OCI-LY1 (cell line): ENCODE measurements at regions not wholly inside any gene's neighbourhood (a gene's known extent, or its start where the extent isn't known, plus 50 kb on each side); places are given as distances from the start of the nearest gene placed in this dataset.

Experiments
- H2AFZ ChIP-seq: fragments of 200-600 bp; sonication (generic), shearing (Covaris generic); 2 replicates; pipeline ENCODE4 v1.6.0; 2014; ENCODE audit warnings: antibody characterized with exemption, mild to moderate bottlenecking, low read length
- H3F3A ChIP-seq: fragments of 200-600 bp; sonication (generic), shearing (Covaris generic); 2 replicates; pipeline ENCODE4 v1.6.0; 2014; ENCODE audit warnings: mild to moderate bottlenecking, antibody characterized with exemption, low read length, moderate library complexity; ENCODE audit not compliant: insufficient read depth
- H3K27ac ChIP-seq: fragments of 200-600 bp; sonication (generic); 2 replicates; pipeline ENCODE4 v1.5.1; 2014; ENCODE audit warnings: low read length, mixed run types, mild to moderate bottlenecking, low read depth; ENCODE audit not compliant: poor library complexity, severe bottlenecking
- H3K27me3 ChIP-seq: fragments of 200-600 bp; sonication (generic); 2 replicates; pipeline ENCODE4 v1.6.0; 2014; ENCODE audit warnings: antibody characterized with exemption, mild to moderate bottlenecking, low read length, moderate library complexity; ENCODE audit not compliant: insufficient read depth
- H3K36me3 ChIP-seq: fragments of 200-600 bp; sonication (generic); 2 replicates; pipeline ENCODE4 v1.6.1; 2014; ENCODE audit warnings: mild to moderate bottlenecking, antibody characterized with exemption, low read length, moderate library complexity, mixed read lengths; ENCODE audit not compliant: insufficient read depth
- H3K4me1 ChIP-seq: fragments of 200-600 bp; sonication (generic); 2 replicates; pipeline ENCODE4 v1.5.1; 2014; ENCODE audit warnings: mild to moderate bottlenecking, low read length, moderate library complexity; ENCODE audit not compliant: insufficient read depth, severe bottlenecking
- H3K4me2 ChIP-seq: fragments of 200-600 bp; sonication (generic), shearing (Covaris generic); 2 replicates; pipeline ENCODE4 v1.6.1; 2014; ENCODE audit warnings: low read length
- H3K4me3 ChIP-seq: fragments of 200-600 bp; sonication (generic); 2 replicates; pipeline ENCODE4 v1.5.1; 2014; ENCODE audit warnings: low read length, low read depth, mild to moderate bottlenecking, mixed read lengths; ENCODE audit not compliant: poor library complexity, severe bottlenecking
- H3K79me2 ChIP-seq: fragments of 200-600 bp; shearing (Covaris generic); 2 replicates; pipeline ENCODE4 v1.6.1; 2016; ENCODE audit warnings: mixed run types, low read length, mixed read lengths; ENCODE audit not compliant: insufficient read depth
- H3K9ac ChIP-seq: fragments of 200-600 bp; sonication (generic), shearing (Covaris generic); 2 replicates; pipeline ENCODE4 v1.6.1; 2014; ENCODE audit warnings: mild to moderate bottlenecking, low read length, mixed read lengths
- H3K9me2 ChIP-seq: fragments of 200-600 bp; sonication (generic), shearing (Covaris generic); 2 replicates; pipeline ENCODE4 v1.6.1; 2014; ENCODE audit warnings: low read depth, mild to moderate bottlenecking, low read length, mixed read lengths
- H3K9me3 ChIP-seq: fragments of 200-600 bp; shearing (Covaris generic); 2 replicates; pipeline ENCODE4 v1.6.1; 2014; ENCODE audit warnings: low read length, mixed read lengths
- H4K20me1 ChIP-seq: fragments of 200-600 bp; sonication (generic), shearing (Covaris generic); 2 replicates; pipeline ENCODE4 v1.6.0; 2016; ENCODE audit warnings: mild to moderate bottlenecking, low read length; ENCODE audit not compliant: insufficient read depth
- EZH2 ChIP-seq: fragments of 200-600 bp; sonication (generic), shearing (Covaris generic); IDR thresholded peaks from 2 replicates; pipeline ENCODE4 v1.8.0; 2017; ENCODE audit warnings: borderline replicate concordance, mixed run types, mild to moderate bottlenecking, antibody characterized with exemption, low read length, moderate library complexity, mixed read lengths
- TF ChIP-seq, protein P1 (sequence below): fragments of 200-600 bp; sonication (generic), shearing (Covaris generic); IDR thresholded peaks from 2 replicates; pipeline ENCODE4 v1.5.1; 2017; ENCODE audit warnings: mild to moderate bottlenecking, antibody characterized with exemption, low read length, moderate library complexity, mixed read lengths

DNA sequence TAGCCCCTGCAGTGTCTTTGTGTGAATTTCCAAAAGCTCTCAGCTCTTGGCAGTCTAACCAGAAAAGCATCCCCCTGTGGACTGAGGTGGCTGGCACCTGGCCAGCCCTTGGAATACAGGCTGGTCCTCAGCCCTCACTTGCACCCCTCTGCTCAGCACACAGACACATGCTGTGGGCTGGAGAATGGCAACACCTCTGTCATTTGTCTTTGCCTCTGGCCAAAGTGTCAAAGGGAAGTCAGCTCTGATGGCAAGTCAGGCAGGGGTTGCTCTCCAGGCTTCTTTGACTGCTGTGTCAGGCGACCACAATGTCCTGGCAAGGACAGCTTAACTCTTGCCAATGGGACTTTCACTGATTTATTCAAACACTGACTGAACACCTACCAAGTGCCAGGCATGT is 724.8 kb downstream of the INHBA start:
- H3K4me3 ChIP-seq: no peak overlapping the region
- no peak overlapping the region for H3K9ac ChIP-seq
- H3K79me2 ChIP-seq: no peaks in the 10 kb centered on the region
- no peaks in the 10 kb centered on the region for H3K36me3 ChIP-seq
- no peak overlapping the region for H2AFZ ChIP-seq
- no peaks in the 10 kb centered on the region for H3K27me3 ChIP-seq
- H4K20me1 ChIP-seq: no peaks in the 10 kb centered on the region
- no peak overlapping the region for H3K27ac ChIP-seq
- no peaks in the 10 kb centered on the region for H3K9me3 ChIP-seq
- H3K9me2 ChIP-seq: no peaks in the 10 kb centered on the region
- H3K4me1 ChIP-seq: peaks cover 11% of the 10 kb centered on the region
- TF ChIP-seq, protein P1, sequence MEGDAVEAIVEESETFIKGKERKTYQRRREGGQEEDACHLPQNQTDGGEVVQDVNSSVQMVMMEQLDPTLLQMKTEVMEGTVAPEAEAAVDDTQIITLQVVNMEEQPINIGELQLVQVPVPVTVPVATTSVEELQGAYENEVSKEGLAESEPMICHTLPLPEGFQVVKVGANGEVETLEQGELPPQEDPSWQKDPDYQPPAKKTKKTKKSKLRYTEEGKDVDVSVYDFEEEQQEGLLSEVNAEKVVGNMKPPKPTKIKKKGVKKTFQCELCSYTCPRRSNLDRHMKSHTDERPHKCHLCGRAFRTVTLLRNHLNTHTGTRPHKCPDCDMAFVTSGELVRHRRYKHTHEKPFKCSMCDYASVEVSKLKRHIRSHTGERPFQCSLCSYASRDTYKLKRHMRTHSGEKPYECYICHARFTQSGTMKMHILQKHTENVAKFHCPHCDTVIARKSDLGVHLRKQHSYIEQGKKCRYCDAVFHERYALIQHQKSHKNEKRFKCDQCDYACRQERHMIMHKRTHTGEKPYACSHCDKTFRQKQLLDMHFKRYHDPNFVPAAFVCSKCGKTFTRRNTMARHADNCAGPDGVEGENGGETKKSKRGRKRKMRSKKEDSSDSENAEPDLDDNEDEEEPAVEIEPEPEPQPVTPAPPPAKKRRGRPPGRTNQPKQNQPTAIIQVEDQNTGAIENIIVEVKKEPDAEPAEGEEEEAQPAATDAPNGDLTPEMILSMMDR: no peak
- no peaks in the 10 kb centered on the region for H3F3A ChIP-seq
- H3K4me2 ChIP-seq: no peak overlapping the region

DNA sequence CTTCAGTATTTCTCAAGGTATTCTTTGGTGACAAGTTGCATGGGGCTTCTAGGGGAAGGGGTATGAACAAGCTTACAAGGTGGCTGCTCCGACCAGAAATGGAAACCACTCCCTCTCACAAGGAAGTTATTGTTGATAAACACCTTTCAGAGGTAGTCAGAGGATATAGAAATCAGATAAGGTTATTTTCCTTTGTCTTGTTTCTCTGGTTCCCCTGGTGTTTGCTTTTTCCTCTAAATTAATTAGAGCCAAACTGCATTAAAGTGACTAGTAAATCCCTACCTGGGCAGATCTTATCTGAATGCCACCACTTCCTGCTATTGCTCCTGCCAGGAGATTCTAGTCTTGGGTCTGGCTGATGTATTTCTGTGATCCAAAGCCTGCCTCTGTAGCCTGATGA is 725.4 kb downstream of the INHBA start:
- H3K9me3 ChIP-seq: no peaks in the 10 kb centered on the region
- H3K9ac ChIP-seq: no peak overlapping the region
- no peak overlapping the region for H2AFZ ChIP-seq
- no peak for TF ChIP-seq EZH2
- TF ChIP-seq, protein P1: no peak
- no peaks in the 10 kb centered on the region for H3K79me2 ChIP-seq
- H3K9me2 ChIP-seq: no peaks in the 10 kb centered on the region
- H3K4me1 ChIP-seq: peaks cover 11% of the 10 kb centered on the region
- H3F3A ChIP-seq: no peaks in the 10 kb centered on the region
- no peak overlapping the region for H3K27ac ChIP-seq
- H3K4me2 ChIP-seq: no peak overlapping the region
- no peaks in the 10 kb centered on the region for H3K27me3 ChIP-seq
- H3K4me3 ChIP-seq: no peak overlapping the region
- no peaks in the 10 kb centered on the region for H3K36me3 ChIP-seq
- H4K20me1 ChIP-seq: no peaks in the 10 kb centered on the region

DNA sequence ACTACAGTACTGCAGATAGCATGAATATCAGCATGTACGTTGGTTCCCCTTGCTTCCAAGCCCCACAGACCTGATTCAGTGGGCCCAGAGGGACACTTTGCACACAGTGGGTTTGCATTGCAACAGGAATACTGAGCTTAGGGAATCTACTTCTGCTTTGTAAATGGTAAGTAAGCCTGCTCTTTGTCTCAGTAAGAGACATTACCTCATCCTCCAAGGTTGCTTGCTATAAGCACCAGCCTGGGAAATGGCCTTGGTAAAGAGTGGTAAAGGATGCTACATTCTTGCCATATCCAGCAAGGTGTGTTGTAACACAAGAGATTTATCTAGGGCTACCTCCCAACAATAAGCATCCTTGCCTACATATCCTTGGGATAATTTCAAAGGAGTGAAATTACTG is 730.5 kb downstream of the INHBA start:
- no peak overlapping the region for H2AFZ ChIP-seq
- no peak overlapping the region for H3K4me2 ChIP-seq
- no peak overlapping the region for H3K9ac ChIP-seq
- no peaks in the 10 kb centered on the region for H3K9me3 ChIP-seq
- no peaks in the 10 kb centered on the region for H3K9me2 ChIP-seq
- no peaks in the 10 kb centered on the region for H3K27me3 ChIP-seq
- no peak for TF ChIP-seq EZH2
- TF ChIP-seq, protein P1: no peak
- H3K79me2 ChIP-seq: no peaks in the 10 kb centered on the region
- H3K4me1 ChIP-seq: peaks cover 10% of the 10 kb centered on the region
- H4K20me1 ChIP-seq: no peaks in the 10 kb centered on the region
- no peak overlapping the region for H3K27ac ChIP-seq
- no peaks in the 10 kb centered on the region for H3F3A ChIP-seq
- H3K4me3 ChIP-seq: no peak overlapping the region
- no peaks in the 10 kb centered on the region for H3K36me3 ChIP-seq
